ENCODE measurements at regions not wholly inside any gene's neighbourhood (a gene's known extent, or its start where the extent isn't known, plus 50 kb on each side); places are given as distances from the start of the nearest gene placed in this dataset.

GRCh38 chr10:120221873-120222485 lies 235.0 kb upstream of the PLPP4 start:
- TF ChIP-seq CTCF (IDR thresholded peaks at IDR 0.05; ENCODE audit: low read length) (peak; percentile 75), EZH2 (optimal IDR thresholded peaks at IDR 0.05; ENCODE audit: low read depth, low read length) (no peak)
